Ovary (tissue), 7 donors: ENCODE measurements at regions not wholly inside any gene's neighbourhood (a gene's known extent, or its start where the extent isn't known, plus 50 kb on each side); places are given as distances from the start of the nearest gene placed in this dataset.
"Not testable (repeated sequence)": the region's sequence is repeated elsewhere in the genome, so short reads cannot be mapped to it uniquely, and the experiment has no call there.

Source experiments
- DNase-seq, 5 donors: peaks; one replicate each; pipeline ENCODE4 v3.0.0-alpha.2; 2019 to 2020
- H3K27ac ChIP-seq, 2 donors: fragments of 200-600 bp; one replicate each; pipeline versions ENCODE4 v1.5.1 to v1.8.0; 2019 to 2022
- H3K27me3 ChIP-seq: fragments of 200-600 bp; one replicate; pipeline ENCODE4 v1.8.0; 2022
- H3K36me3 ChIP-seq: fragments of 200-600 bp; sonication (generic); one replicate; pipeline ENCODE4 v1.5.1; 2019
- H3K4me1 ChIP-seq: one replicate; pipeline ENCODE4 v1.8.1; 2013; ENCODE audit warnings: mild to moderate bottlenecking, moderate library complexity; ENCODE audit not compliant: insufficient read depth
- H3K4me3 ChIP-seq: fragments of 200-600 bp; sonication (generic); one replicate; pipeline ENCODE4 v1.5.1; 2017
- H3K9me3 ChIP-seq, 2 donors: fragments of 200-600 bp in 1 of 2; sonication (generic) in 1 of 2; one replicate each; pipeline versions ENCODE4 v1.5.1 to v1.8.1; 2013 to 2019; ENCODE audit warnings: mild to moderate bottlenecking in 1 of 2, moderate library complexity in 1 of 2
- CTCF ChIP-seq, 3 donors: fragments of 450-650 bp in 2 of 3; fragments of 200-600 bp in 1 of 3; IDR thresholded peaks; one replicate each; pipeline versions ENCODE4 v1.5.1 to v1.8.0; 2016 to 2022; ENCODE audit warnings: antibody characterized with exemption in 3 of 3, mild to moderate bottlenecking in 1 of 3
- EP300 ChIP-seq: sonication (generic); formaldehyde crosslinking; IDR thresholded peaks from one replicate; pipeline ENCODE4 v1.6.1; 2017; ENCODE audit warnings: antibody characterized with exemption
- POLR2A ChIP-seq: fragments of 450-650 bp; IDR thresholded peaks from one replicate; pipeline ENCODE4 v1.6.1; 2017; ENCODE audit warnings: antibody characterized with exemption, mild to moderate bottlenecking, moderate library complexity
- WGBS, 3 donors: extraction: QIAGEN DNeasy Blood & Tissue Kit in 1 of 3; methylation state at CpG; one replicate each; pipeline versions ENCODE4 v1.1.5 to v1.1.7; 2013 to 2017; 5-methylcytosine and 5-hydroxymethylcytosine counted together
- intact Hi-C, 4 donors: fragments of 100-400 bp; cut with DNase I; formaldehyde crosslinking; loops; one replicate each; pipeline versions ENCODE4 v1.11.0 to v1.15.1; 2022 to 2023
- donor health status: DM: no; HTN: no; CAD: no; lungs with moderate emphysema.
- donor health status: DM: no; HTN: no; CAD: no.
- donor health status: Bipolar disorder and iron deficiency.
- donor health status: DM: no; HTN: no; CAD: no.
- donor health status: DM: yes; HTN: yes; CAD: no.

GRCh38 chr3:28151207-28151550 is 90.2 kb upstream of the CMC1 start:
- intact Hi-C loops = no loop called here
- Histone ChIP-seq H3K27me3 (no peaks in the 10 kb centered on the region), H3K4me1 (no peaks in the 10 kb centered on the region), H3K27ac (no peak overlapping the region), H3K4me3 (no peak overlapping the region), H3K36me3 (no peaks in the 10 kb centered on the region), H3K9me3 (no peaks in the 10 kb centered on the region)
- no peak for DNase-seq
- 37 to 43% (median 39%) methylated on average over 2 of the region's 2 CpGs for WGBS, 3 donors
- TF ChIP-seq CTCF (IDR thresholded peaks at IDR 0.05) = no peak
- TF ChIP-seq POLR2A = no peak
- no peak for TF ChIP-seq EP300

- intact Hi-C loops = no loop called here
- no peaks in the 10 kb centered on the region for H3K4me1 ChIP-seq
- TF ChIP-seq CTCF (IDR thresholded peaks at IDR 0.05) (no peak), POLR2A (no peak)
- H3K9me3 ChIP-seq = no peaks in the 10 kb centered on the region
- no peak overlapping the region for H3K4me3 ChIP-seq
- no peak overlapping the region for H3K27ac ChIP-seq
- no peaks in the 10 kb centered on the region for H3K27me3 ChIP-seq
- H3K36me3 ChIP-seq = no peaks in the 10 kb centered on the region
- no peak for DNase-seq
These were observed 89.7 kb upstream of the CMC1 start for GRCh38 chr3:28151608-28152228.

- Histone ChIP-seq H3K9me3 (no peaks in the 10 kb centered on the region), H3K4me3 (no peak overlapping the region), H3K27ac (no peak overlapping the region), H3K36me3 (no peaks in the 10 kb centered on the region), H3K27me3 (no peaks in the 10 kb centered on the region), H3K4me1 (no peaks in the 10 kb centered on the region)
- 43 to 58% (median 51%) methylated on average over 2 of the region's 2 CpGs for WGBS, 3 donors
- TF ChIP-seq POLR2A (no peak), CTCF (IDR thresholded peaks at IDR 0.05) (no peak)
- intact Hi-C loops = no loop called here
- no peak for DNase-seq
These were observed 85.8 kb upstream of the CMC1 start for GRCh38 chr3:28155631-28156030.

- H3K36me3 ChIP-seq, H3K4me3 ChIP-seq, DNase-seq, H3K9me3 ChIP-seq, intact Hi-C loops, H3K27me3 ChIP-seq, H3K27ac ChIP-seq, H3K4me1 ChIP-seq: not testable (repeated sequence)
- WGBS, 3 donors = 91 to 96% (median 93%) methylated on average over 16 of the region's 16 CpGs
These were observed 84.8 kb upstream of the CMC1 start for GRCh38 chr3:28156599-28156998.

GRCh38 chr3:28171962-28172361 is 69.5 kb upstream of the CMC1 start:
- WGBS, 3 donors = 55 to 71% (median 67%) methylated on average over 1 of the region's 1 CpG
- Histone ChIP-seq H3K27me3 (no peaks in the 10 kb centered on the region), H3K4me1 (no peaks in the 10 kb centered on the region), H3K4me3 (no peak overlapping the region), H3K27ac (no peak overlapping the region), H3K9me3 (no peaks in the 10 kb centered on the region), H3K36me3 (no peaks in the 10 kb centered on the region)
- intact Hi-C loops = no loop called here
- TF ChIP-seq CTCF (IDR thresholded peaks at IDR 0.05) (no peak), EP300 (no peak), POLR2A (no peak)
- DNase-seq = no peak
